Panc1 (cell line): ENCODE measurements at regions not wholly inside any gene's neighbourhood (a gene's known extent, or its start where the extent isn't known, plus 50 kb on each side); places are given as distances from the start of the nearest gene placed in this dataset.

Source experiments
- ATAC-seq: fragments of 200-7000 bp; cut with Tn5 transposase; 2 replicates; pipeline ENCODE4 v1.9.1; 2020; ENCODE audit warnings: mild to moderate bottlenecking, moderate library complexity
- BruUV-seq: library from RNA; stranded (reverse); fragments of 400-500 nt; replicated peaks from 2 replicates; lab custom pipeline; 2021; lab: Mats Ljungman, UMichigan
- CTCF ChIA-PET: fragments of 300-600 bp; sonication (Branson Sonifier 250); formaldehyde crosslinking; loops from one replicate; lab custom pipeline; 2022; ENCODE audit warnings: antibody characterized with exemption; lab: Charles Lee
- POLR2A ChIA-PET: fragments of 300-600 bp; sonication (Branson Sonifier 250); formaldehyde crosslinking; loops from one replicate; lab custom pipeline; 2022; ENCODE audit warnings: antibody characterized with exemption; lab: Charles Lee
- DNase-seq: peaks from one replicate; pipeline ENCODE4 v3.0.0-alpha.2; 2010; ENCODE audit warnings: low read depth, low spot score
- H3K27ac ChIP-seq: 2 replicates; pipeline ENCODE4 v1.5.1; 2011; ENCODE audit warnings: mild to moderate bottlenecking, low read length, inconsistent platforms
- H3K27me3 ChIP-seq: fragments of 200-500 bp; sonication (Bioruptor generic); 2 replicates; pipeline ENCODE4 v1.6.0; 2014; ENCODE audit warnings: low read length, inconsistent platforms; ENCODE audit not compliant: control insufficient read depth, insufficient read depth
- H3K36me3 ChIP-seq: fragments of 200-500 bp; sonication (Bioruptor generic); 2 replicates; pipeline ENCODE4 v1.5.1; 2014; ENCODE audit warnings: inconsistent platforms, mild to moderate bottlenecking, low read length, moderate library complexity; ENCODE audit not compliant: control insufficient read depth, insufficient read depth
- H3K4me1 ChIP-seq: 2 replicates; pipeline ENCODE4 v1.5.1; 2011; ENCODE audit warnings: inconsistent platforms, mild to moderate bottlenecking, low read length, moderate library complexity; ENCODE audit not compliant: control insufficient read depth, insufficient read depth
- H3K4me3 ChIP-seq, 2 experiments: 2 replicates each; pipeline ENCODE4 v1.5.1; 2011 to 2012; ENCODE audit warnings: low read depth in 2 of 2, low read length in 2 of 2, mild to moderate bottlenecking in 2 of 2, inconsistent platforms in 1 of 2, moderate library complexity in 1 of 2
- H3K9me3 ChIP-seq: fragments of 200-500 bp; sonication (Bioruptor generic); 2 replicates; pipeline ENCODE4 v1.5.1; 2014; ENCODE audit warnings: low read depth, mild to moderate bottlenecking, inconsistent platforms, low read length, moderate library complexity; ENCODE audit not compliant: control insufficient read depth, insufficient read depth
- CTCF ChIP-seq: fragments of 450-650 bp; IDR thresholded peaks from 2 replicates; pipeline ENCODE4 v1.5.1; 2017; ENCODE audit warnings: mild to moderate bottlenecking
- POLR2AphosphoS5 ChIP-seq: IDR thresholded peaks from 2 replicates; pipeline ENCODE4 v1.6.1; 2012; ENCODE audit warnings: mild to moderate bottlenecking, low read depth, low read length, moderate library complexity
- REST ChIP-seq, 2 experiments: IDR thresholded peaks; 2 replicates each; pipeline ENCODE4 v1.6.1; 2011 to 2012; ENCODE audit warnings: low read depth in 2 of 2, control low read depth in 1 of 2, low read length in 1 of 2, mild to moderate bottlenecking in 1 of 2, moderate library complexity in 1 of 2; ENCODE audit not compliant: insufficient read depth in 1 of 2
- SIN3A ChIP-seq: IDR thresholded peaks from 2 replicates; pipeline ENCODE4 v1.6.1; 2012; ENCODE audit warnings: low read depth, mild to moderate bottlenecking, low read length, moderate library complexity, borderline replicate concordance; ENCODE audit not compliant: insufficient read depth
- TCF7L2 ChIP-seq: IDR thresholded peaks from 2 replicates; pipeline ENCODE4 v1.6.1; 2011; ENCODE audit warnings: mild to moderate bottlenecking, low read depth, low read length, inconsistent platforms
- in situ Hi-C: cut with HindIII; loops from 2 replicates; pipeline ENCODE4 v1.10.0; 2016; ENCODE audit warnings: low sequenced_read_pairs, low pct_unique_long_range_greater_than_20kb
- intact Hi-C: fragments of 100-400 bp; cut with micrococcal nuclease; formaldehyde crosslinking; loops from one replicate; pipeline ENCODE4 v1.10.0; 2022; ENCODE audit not compliant: unreplicated experiment

- no peak for DNase-seq
- no peaks in the 10 kb centered on the region for H3K4me1 ChIP-seq
- BruUV-seq: no TSS peak
- H3K36me3 ChIP-seq: no peaks in the 10 kb centered on the region
- ChIA-PET CTCF (no interaction called here), POLR2A (no interaction called here)
- H3K27ac ChIP-seq: no peak overlapping the region
- ATAC-seq: no peak
- no peaks in the 10 kb centered on the region for H3K9me3 ChIP-seq
- intact Hi-C loops (no loop called here), in situ Hi-C loops (no loop called here)
- no peak for TF ChIP-seq CTCF
- TF ChIP-seq POLR2AphosphoS5: no peak
- TF ChIP-seq SIN3A: no peak
- no peak for TF ChIP-seq TCF7L2
- no peak for TF ChIP-seq REST (IDR thresholded peaks at IDR 0.05; ENCODE audit: insufficient read depth in 1 of 2, low read depth in 2 of 2, low read length in 1 of 2)
- no peaks in the 10 kb centered on the region for H3K27me3 ChIP-seq
- H3K4me3 ChIP-seq: no peak overlapping the region
These were observed 311.6 kb downstream of the MMUT start for GRCh38 chr6:49151461-49151860.

- in situ Hi-C loops: no loop called here
- no TSS peak for BruUV-seq
- H3K36me3 ChIP-seq: no peaks in the 10 kb centered on the region
- ATAC-seq (no peak), DNase-seq (no peak)
- no peaks in the 10 kb centered on the region for H3K27me3 ChIP-seq
- TF ChIP-seq REST (IDR thresholded peaks at IDR 0.05; ENCODE audit: insufficient read depth in 1 of 2, low read depth in 2 of 2, low read length in 1 of 2) (no peak), TCF7L2 (no peak), SIN3A (no peak), POLR2AphosphoS5 (no peak), CTCF (no peak)
- H3K4me3 ChIP-seq: no peak overlapping the region
- intact Hi-C loops: no loop called here
- no peaks in the 10 kb centered on the region for H3K9me3 ChIP-seq
- CTCF ChIA-PET: no interaction called here
- POLR2A ChIA-PET: no interaction called here
- H3K4me1 ChIP-seq: no peaks in the 10 kb centered on the region
- H3K27ac ChIP-seq: no peak overlapping the region
These were observed 312.0 kb downstream of the MMUT start for GRCh38 chr6:49151033-49151432.
